SK-N-SH treated with all-trans-retinoic acid at 6 μM for 48 hours (cell line): ENCODE measurements at regions not wholly inside any gene's neighbourhood (a gene's known extent, or its start where the extent isn't known, plus 50 kb on each side); places are given as distances from the start of the nearest gene placed in this dataset.

Experiments used
- ATAC-seq: fragments of 200-7000 bp; cut with Tn5 transposase; 3 replicates; pipeline ENCODE4 v1.9.1; 2020; ENCODE audit warnings: mild to moderate bottlenecking, moderate library complexity
- ARNTL ChIP-seq: fragments of 450-650 bp; formaldehyde crosslinking; IDR thresholded peaks from 2 replicates; pipeline ENCODE4 v1.5.0; 2020; ENCODE audit warnings: low read depth, mild to moderate bottlenecking, moderate library complexity, borderline replicate concordance
- BACH2 ChIP-seq: fragments of 250-450 bp; sonication (Bioruptor Pico); IDR thresholded peaks from 2 replicates; pipeline ENCODE4 v1.9.0; 2021; ENCODE audit warnings: mild to moderate bottlenecking, borderline replicate concordance
- CREB5 ChIP-seq: fragments of 250-450 bp; sonication (Bioruptor Pico); IDR thresholded peaks from 2 replicates; pipeline ENCODE4 v1.5.1; 2020; ENCODE audit warnings: low read depth, mild to moderate bottlenecking, moderate library complexity
- CSDC2 ChIP-seq: fragments of 250-450 bp; sonication (Bioruptor Pico); IDR thresholded peaks from 2 replicates; pipeline ENCODE4 v1.5.0; 2020; ENCODE audit warnings: mild to moderate bottlenecking, moderate library complexity
- ESRRG ChIP-seq: fragments of 250-450 bp; sonication (Bioruptor Pico); IDR thresholded peaks from 2 replicates; pipeline ENCODE4 v1.6.1; 2021; ENCODE audit warnings: mild to moderate bottlenecking
- GLIS3 ChIP-seq: fragments of 250-450 bp; sonication (Bioruptor Pico); IDR thresholded peaks from 2 replicates; pipeline ENCODE4 v1.5.0; 2020; ENCODE audit warnings: mild to moderate bottlenecking, moderate library complexity
- ISL1 ChIP-seq: fragments of 250-450 bp; sonication (Bioruptor Pico); IDR thresholded peaks from 2 replicates; pipeline ENCODE4 v2.1.2; 2022; ENCODE audit warnings: mild to moderate bottlenecking, moderate library complexity
- OSR1 ChIP-seq: fragments of 250-450 bp; sonication (Bioruptor Pico); IDR thresholded peaks from 2 replicates; pipeline ENCODE4 v1.8.0; 2022; ENCODE audit warnings: moderate library complexity, mild to moderate bottlenecking, inconsistent platforms
- PATZ1 ChIP-seq: fragments of 250-450 bp; sonication (Bioruptor Pico); IDR thresholded peaks from 2 replicates; pipeline ENCODE4 v1.8.0; 2020; ENCODE audit warnings: mild to moderate bottlenecking, moderate library complexity, borderline replicate concordance
- PPARA ChIP-seq: fragments of 250-450 bp; sonication (Bioruptor Pico); IDR thresholded peaks from 2 replicates; pipeline ENCODE4 v1.5.0; 2020; ENCODE audit warnings: mild to moderate bottlenecking, borderline replicate concordance
- RARB ChIP-seq: fragments of 250-450 bp; sonication (Bioruptor Pico); IDR thresholded peaks from 2 replicates; pipeline ENCODE4 v1.8.0; 2021; ENCODE audit warnings: mild to moderate bottlenecking, moderate library complexity
- SNAI2 ChIP-seq: fragments of 250-450 bp; sonication (Bioruptor Pico); IDR thresholded peaks from 2 replicates; pipeline ENCODE4 v1.5.0; 2020; ENCODE audit warnings: mild to moderate bottlenecking, moderate library complexity
- TCF4 ChIP-seq: fragments of 250-450 bp; sonication (Bioruptor Pico); IDR thresholded peaks from 2 replicates; pipeline ENCODE4 v1.8.0; 2021; ENCODE audit warnings: mild to moderate bottlenecking, moderate library complexity, borderline replicate concordance
- TOX ChIP-seq: fragments of 250-450 bp; sonication (Bioruptor Pico); IDR thresholded peaks from 2 replicates; pipeline ENCODE4 v1.8.0; 2021; ENCODE audit warnings: mild to moderate bottlenecking, moderate library complexity, borderline replicate concordance
- TSHZ2 ChIP-seq: fragments of 250-450 bp; sonication (Bioruptor Pico); IDR thresholded peaks from 2 replicates; pipeline ENCODE4 v1.5.0; 2020; ENCODE audit warnings: mild to moderate bottlenecking, moderate library complexity
- ZC3H10 ChIP-seq: fragments of 250-450 bp; sonication (Bioruptor Pico); IDR thresholded peaks from 2 replicates; pipeline ENCODE4 v1.5.1; 2021; ENCODE audit warnings: mild to moderate bottlenecking, moderate library complexity
- ZFP3 ChIP-seq: fragments of 250-450 bp; sonication (Bioruptor Pico); IDR thresholded peaks from 2 replicates; pipeline ENCODE4 v1.5.0; 2020; ENCODE audit warnings: mild to moderate bottlenecking, moderate library complexity
- ZNF565 ChIP-seq: fragments of 450-650 bp; formaldehyde crosslinking; conservative IDR thresholded peaks from 2 replicates; pipeline ENCODE4 v1.5.0; 2020; ENCODE audit warnings: low read depth, mild to moderate bottlenecking, moderate library complexity

- no peak for TF ChIP-seq CSDC2 (CRISPR knock-in tag)
- no peak for TF ChIP-seq PATZ1 (CRISPR knock-in tag)
- TF ChIP-seq RARB (CRISPR knock-in tag), result no peak
- TF ChIP-seq ZC3H10 (CRISPR knock-in tag), result no peak
- no peak for TF ChIP-seq GLIS3 (CRISPR knock-in tag)
- no peak for TF ChIP-seq ESRRG (CRISPR knock-in tag)
- TF ChIP-seq TCF4 (CRISPR knock-in tag), result no peak
- TF ChIP-seq TOX (CRISPR knock-in tag), result no peak
- TF ChIP-seq, all 23 proteins: peak for 0
Measured at GRCh38 chr3:153356908-153357307, 194.9 kb downstream of the RAP2B start (continued).

GRCh38 chr3:153357436-153357835 lies 195.4 kb downstream of the RAP2B start:
- TF ChIP-seq CSDC2 (CRISPR knock-in tag) (no peak), OSR1 (CRISPR knock-in tag) (no peak), GLIS3 (CRISPR knock-in tag) (no peak), TSHZ2 (CRISPR knock-in tag) (no peak)
- TF ChIP-seq, all 23 proteins: peak for 0
- ATAC-seq, result no peak

GRCh38 chr3:153369561-153370374 lies 207.7 kb downstream of the RAP2B start:
- ATAC-seq, result no peak
- no peak for TF ChIP-seq PATZ1 (CRISPR knock-in tag)
- no peak for TF ChIP-seq TOX (CRISPR knock-in tag)
- TF ChIP-seq CSDC2 (CRISPR knock-in tag), result no peak
- TF ChIP-seq ESRRG (CRISPR knock-in tag), result no peak
- TF ChIP-seq GLIS3 (CRISPR knock-in tag), result no peak
- no peak for TF ChIP-seq CREB5 (CRISPR knock-in tag)
- no peak for TF ChIP-seq ZFP3 (CRISPR knock-in tag)
- no peak for TF ChIP-seq ARNTL (CRISPR knock-in tag)
- TF ChIP-seq PPARA (CRISPR knock-in tag), result no peak
- TF ChIP-seq TCF4 (CRISPR knock-in tag), result no peak
- TF ChIP-seq BACH2 (CRISPR knock-in tag), result no peak
- TF ChIP-seq ISL1, result no peak
- no peak for TF ChIP-seq ZNF565
- TF ChIP-seq RARB (CRISPR knock-in tag), result no peak
- no peak for TF ChIP-seq OSR1 (CRISPR knock-in tag)

- no peak for TF ChIP-seq SNAI2 (CRISPR knock-in tag)
- ATAC-seq, result no peak
Measured at GRCh38 chr3:153370680-153371079, 208.7 kb downstream of the RAP2B start.
